Prostate gland (tissue), 2 donors: ENCODE measurements at regions not wholly inside any gene's neighbourhood (a gene's known extent, or its start where the extent isn't known, plus 50 kb on each side); places are given as distances from the start of the nearest gene placed in this dataset.

ENCODE experiments used
- POLR2A ChIP-seq: fragments of 450-650 bp; IDR thresholded peaks from one replicate; pipeline ENCODE4 v1.6.1; 2016; ENCODE audit warnings: antibody characterized with exemption, mild to moderate bottlenecking
- TF ChIP-seq, protein P1 (sequence below), 4 experiments: fragments of 200-600 bp in 2 of 4; fragments of 450-650 bp in 2 of 4; sonication (generic) in 2 of 4; IDR thresholded peaks; 1 replicate in 3 of 4; 2 replicates in 1 of 4; pipeline ENCODE4 v1.5.1; 2016 to 2019; ENCODE audit warnings: antibody characterized with exemption in 4 of 4, mild to moderate bottlenecking in 2 of 4, moderate library complexity in 2 of 4

DNA sequence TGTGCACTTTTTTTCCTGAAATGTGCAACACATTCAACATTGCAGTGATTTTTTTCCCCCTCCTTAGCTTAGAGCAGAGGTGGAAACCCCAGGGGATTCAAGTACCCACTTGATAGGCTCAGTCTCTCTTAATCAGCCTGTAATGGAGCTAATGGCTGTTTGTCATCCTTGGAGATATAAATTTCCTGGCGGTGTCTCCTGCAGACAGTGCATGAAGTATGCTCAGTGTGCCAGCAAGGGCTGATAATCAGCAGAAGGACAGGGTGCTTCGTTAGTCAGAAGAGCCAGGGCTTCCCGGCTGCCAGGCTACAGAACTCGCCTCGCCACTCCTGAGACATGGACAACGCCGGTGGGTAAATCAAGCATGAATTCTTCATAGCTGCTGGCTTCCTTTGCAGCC is 69.8 kb upstream of the PHACTR2 start:
- no peak for TF ChIP-seq POLR2A
- TF ChIP-seq, protein P1, sequence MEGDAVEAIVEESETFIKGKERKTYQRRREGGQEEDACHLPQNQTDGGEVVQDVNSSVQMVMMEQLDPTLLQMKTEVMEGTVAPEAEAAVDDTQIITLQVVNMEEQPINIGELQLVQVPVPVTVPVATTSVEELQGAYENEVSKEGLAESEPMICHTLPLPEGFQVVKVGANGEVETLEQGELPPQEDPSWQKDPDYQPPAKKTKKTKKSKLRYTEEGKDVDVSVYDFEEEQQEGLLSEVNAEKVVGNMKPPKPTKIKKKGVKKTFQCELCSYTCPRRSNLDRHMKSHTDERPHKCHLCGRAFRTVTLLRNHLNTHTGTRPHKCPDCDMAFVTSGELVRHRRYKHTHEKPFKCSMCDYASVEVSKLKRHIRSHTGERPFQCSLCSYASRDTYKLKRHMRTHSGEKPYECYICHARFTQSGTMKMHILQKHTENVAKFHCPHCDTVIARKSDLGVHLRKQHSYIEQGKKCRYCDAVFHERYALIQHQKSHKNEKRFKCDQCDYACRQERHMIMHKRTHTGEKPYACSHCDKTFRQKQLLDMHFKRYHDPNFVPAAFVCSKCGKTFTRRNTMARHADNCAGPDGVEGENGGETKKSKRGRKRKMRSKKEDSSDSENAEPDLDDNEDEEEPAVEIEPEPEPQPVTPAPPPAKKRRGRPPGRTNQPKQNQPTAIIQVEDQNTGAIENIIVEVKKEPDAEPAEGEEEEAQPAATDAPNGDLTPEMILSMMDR (IDR thresholded peaks at IDR 0.05), result no peak
